HG03108 (cell line): ENCODE measurements at regions not wholly inside any gene's neighbourhood (a gene's known extent, or its start where the extent isn't known, plus 50 kb on each side); places are given as distances from the start of the nearest gene placed in this dataset.
"Not testable (repeated sequence)": the region's sequence is repeated elsewhere in the genome, so short reads cannot be mapped to it uniquely, and the experiment has no call there.

Experiments used
- ATAC-seq: cut with Tn5 transposase; IDR thresholded peaks from one replicate; pipeline ENCODE4 v1.9.1; 2021; ENCODE audit warnings: moderate library complexity; ENCODE audit not compliant: unreplicated experiment

DNA sequence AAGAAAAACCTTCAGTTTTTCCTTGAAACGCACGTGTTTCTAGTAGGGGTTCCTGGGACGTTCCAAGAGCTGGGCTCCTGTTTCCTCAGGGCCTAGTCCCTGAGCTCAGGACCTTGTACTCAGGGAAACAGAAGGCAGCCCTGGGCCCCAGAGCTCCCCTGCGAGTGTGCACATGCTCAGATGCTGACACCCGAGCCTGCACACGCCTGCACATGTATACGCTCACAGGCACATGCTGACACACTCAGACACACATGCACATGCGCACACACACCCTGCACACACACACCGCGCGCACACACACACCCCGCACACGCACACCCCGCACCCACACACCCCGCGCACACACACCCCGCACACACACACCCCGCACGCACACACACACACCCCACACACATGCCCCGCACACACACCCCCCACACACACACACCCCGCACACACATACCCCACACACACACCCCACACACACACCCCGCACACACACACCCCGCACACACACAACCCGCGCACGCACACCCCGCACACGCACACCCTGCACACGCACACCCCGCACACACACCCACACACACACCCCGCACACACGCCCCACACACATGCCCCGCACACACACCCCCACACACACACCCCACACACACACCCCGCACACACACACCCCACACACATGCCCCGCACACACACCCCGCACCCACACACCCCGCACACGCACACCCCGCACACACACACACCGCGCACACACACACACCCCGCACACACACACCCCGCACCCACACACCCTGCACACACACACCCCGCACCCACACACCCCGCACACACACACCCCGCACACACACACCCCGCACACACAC, 52.2 kb downstream of the CALML3 start:
- ATAC-seq = no peak

DNA sequence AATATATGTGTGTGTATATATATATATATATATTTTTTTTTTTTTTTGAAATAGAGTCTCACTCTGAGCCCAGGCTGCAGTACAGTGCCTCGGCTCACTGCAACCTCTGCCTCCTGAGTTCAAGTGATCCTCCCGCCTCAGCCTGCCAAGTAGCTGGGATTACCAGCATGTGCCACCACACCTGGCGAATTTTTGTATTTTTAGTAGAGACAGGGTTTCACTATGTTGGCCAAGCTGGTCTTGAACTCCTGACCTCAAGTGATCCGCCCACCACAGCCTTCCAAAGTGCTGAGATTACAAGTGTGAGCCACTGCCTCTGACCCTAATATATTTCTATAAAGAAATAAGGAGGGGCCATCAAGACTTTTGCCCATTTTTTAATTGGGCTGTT, 55.3 kb downstream of the CALML3 start:
- ATAC-seq = not testable (repeated sequence)

DNA sequence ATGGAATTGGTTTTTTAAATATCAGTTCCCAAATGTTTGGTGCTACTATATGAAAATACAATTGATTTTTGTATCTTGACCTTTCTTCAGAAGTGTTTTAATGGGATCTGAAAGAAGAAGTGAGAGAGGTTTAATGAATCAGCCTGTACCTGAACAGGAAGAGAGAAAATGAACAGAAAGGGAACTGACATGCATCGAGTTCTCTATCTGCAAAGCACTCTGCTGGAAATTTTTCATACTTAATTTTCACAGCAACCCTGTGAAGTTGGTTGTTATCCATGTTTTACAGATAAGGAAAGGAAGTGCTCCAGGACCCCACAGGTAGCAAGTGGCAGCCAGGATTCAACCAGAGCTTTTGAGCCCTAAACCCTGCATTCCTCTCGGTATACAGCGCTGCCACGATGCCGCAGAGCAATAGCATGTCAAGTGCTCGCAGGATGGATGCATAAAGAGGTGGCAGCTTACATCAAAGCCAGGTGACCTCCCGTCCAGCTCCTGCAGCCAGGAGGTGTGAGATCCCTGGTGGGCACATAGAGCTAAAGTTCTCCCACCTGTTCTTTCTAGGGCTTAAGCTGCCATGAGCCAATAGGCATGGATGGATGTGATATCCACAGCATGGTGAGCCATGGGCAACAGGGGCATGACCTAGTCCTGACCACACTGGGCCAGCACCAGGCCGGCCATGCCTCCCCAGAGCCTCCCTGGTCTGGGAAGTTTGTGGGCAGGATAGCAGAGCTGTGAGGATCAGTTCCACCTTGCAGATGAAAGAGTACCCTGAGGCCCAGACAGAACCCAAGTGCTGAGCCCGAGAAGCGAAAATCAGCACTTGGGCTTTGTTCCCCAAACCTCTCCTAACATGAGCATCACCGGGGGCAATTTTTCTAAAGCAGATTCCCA, 57.2 kb downstream of the CALML3 start:
- ATAC-seq = peak; percentile 73

DNA sequence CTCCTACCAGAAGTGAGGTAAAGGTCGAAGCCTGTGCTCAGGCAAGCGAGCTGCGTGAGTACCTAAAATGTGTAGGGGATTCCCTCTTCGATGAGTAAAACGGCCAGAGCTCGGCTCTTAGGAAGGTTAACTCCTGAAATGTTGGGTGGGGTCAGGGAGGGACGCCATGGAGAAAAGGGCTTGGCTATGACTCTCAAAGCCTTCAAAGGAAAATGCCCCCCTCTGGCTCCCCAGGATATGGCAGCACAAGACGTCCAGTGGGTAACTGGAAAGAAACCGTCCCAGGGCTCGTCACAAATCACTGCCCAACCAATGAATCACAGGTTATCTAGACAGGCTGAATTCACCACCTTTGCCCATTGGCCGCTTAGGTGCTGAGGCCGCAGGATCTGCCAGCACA, 58.0 kb downstream of the CALML3 start:
- no peak for ATAC-seq

DNA sequence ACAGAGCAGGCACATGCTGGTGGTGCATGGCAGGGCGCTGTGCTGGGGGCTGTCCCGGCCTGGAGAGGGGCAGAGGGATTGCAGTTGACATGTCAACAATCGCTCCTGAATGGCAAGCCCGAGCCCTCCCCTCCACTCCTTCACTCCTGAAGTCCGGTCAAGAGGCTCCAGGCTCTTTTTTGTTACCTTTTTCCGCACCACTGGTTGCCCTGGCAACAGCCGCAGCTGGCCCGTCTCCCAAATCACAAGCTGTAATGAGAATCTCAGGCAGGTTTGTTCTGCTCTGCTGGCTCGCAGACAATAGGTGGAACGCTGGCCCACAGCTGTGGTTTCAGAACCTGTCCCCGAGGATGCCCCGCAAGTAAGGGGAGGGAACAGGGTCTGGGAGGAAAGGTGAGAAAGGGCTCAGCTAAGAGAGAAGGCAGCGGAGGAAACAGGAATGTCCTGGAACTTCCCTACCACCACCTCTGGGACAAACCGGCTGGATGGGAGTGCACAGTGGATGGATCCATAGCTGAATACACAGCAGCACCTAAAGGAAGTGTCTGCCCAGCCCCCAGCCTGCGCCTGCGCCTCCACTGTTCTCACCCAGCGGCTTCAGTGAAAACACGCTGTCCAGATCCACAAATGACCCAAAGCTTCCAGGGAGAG, 58.9 kb downstream of the CALML3 start:
- peak; percentile 39 for ATAC-seq

DNA sequence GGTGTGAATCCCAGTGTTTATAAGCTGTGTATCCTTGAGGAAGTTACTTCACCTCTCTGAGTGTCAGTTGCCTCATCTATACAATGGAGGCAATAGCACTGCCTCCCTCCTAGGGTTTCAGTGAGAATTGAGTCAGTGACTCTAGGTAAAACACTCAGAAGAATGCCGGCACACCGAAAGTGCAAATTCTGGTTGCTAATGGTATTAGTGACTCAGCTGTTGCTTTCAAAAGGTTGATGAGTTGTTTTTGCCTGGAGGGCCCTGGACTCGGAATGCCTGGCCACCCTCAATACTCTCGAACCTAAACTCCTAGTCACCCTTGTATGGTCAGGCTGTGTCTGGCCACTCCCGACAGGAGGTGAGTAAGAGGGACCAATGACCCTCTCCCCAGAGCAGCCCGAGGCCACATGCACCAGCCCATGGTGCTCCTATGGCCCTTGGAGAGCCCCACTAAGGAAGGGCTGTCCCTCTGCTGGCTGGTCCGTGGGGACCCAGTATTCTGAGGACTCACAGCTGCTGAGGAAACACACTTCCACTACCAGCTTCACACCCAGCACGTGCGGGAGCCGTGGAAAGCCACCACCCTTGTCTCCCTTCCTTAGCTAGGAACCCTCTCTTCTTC, 60.2 kb downstream of the CALML3 start:
- ATAC-seq = no peak

DNA sequence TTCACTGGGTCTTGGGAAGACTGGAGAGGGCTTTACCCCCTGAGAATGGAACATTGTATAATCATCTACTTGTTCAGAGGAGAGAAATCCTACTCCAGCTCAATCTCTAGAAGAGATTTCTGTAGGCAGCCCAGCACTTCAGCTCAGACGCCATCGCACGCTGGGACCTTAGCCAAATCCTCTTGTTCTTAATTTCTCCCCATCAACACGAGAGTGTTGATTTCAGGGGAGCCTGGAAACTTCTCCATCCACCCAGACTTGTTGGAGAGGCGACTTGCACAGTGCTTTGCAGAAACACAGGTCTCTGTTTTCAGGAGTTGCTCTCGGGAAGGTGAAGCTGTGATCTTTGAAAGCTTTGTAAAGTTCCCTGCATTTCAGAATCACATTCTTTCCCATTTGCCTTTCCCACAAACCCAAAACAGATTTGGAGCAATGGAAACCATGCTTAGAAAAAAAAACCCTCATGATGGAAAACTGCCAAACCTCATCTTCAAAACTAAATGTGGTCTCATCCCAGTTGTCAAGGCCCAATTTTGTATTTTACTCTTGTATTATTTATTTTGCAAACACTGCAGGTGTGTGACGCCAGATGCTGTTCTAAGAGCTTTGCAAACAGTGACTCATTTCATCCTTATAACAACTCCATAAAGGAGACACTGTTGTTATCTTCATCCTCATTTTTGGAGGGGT, 60.9 kb downstream of the CALML3 start:
- ATAC-seq = no peak

DNA sequence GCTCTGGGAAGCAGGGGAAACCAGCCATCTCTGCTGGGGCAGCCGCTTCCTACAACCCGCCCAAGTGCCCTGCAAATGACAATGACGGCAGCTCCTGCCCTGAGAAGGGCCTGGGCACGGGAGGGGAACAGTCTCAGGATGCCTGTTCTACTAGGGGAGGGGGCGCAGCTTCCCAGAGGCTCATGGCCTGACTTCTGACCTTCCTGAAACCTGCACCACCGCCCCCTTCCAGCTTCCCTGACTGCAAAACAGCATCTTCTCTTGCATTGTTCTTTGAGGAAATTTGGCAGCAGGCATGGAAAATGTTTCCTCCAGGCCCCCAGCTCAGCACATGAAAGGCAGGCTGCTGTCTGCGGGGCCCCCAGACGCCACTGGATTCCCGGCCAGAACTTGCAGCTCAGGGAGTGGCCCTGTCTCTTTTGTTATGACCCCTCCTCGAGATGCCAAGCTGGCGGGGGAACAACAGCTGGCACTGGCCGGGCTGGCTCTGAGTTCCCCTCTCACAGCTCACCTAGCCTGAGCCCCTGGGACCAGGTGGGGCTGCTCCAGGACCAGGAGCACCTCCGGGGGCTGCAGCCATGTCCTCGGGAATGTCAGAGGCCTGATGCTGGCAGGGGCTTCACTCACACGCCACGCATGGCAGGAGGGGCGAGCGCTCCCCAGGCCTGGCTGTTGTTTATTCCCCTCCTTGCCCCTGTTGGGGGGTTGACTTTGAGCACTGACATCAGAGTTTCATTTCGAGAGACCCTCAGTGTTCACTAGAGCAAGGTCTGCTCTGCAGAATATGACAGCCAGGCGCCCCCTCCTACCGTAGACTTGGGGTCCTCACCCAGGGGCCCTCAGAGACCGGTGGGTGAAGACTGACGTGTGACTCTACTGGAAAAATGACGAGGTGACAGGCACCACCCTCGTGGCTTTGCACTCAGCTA, 62.7 kb downstream of the CALML3 start:
- no peak for ATAC-seq

DNA sequence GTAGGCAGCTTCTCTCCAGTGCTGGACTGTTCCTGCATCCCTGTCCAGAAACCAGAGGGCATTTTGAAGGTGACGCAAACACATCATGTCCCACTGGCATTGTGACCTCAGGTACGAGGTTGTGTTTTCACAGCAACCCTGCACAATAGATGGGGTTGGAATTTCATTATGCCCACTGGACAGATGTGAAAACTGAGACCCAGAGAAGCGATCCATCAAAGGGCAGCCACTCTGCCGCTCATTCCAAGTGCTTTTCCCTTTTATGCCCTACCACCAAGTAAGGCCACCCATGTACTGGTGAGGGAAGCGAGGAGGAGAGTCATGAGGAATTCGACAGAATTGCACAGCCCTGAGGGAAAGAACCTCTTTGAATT, 63.3 kb downstream of the CALML3 start:
- ATAC-seq = no peak

DNA sequence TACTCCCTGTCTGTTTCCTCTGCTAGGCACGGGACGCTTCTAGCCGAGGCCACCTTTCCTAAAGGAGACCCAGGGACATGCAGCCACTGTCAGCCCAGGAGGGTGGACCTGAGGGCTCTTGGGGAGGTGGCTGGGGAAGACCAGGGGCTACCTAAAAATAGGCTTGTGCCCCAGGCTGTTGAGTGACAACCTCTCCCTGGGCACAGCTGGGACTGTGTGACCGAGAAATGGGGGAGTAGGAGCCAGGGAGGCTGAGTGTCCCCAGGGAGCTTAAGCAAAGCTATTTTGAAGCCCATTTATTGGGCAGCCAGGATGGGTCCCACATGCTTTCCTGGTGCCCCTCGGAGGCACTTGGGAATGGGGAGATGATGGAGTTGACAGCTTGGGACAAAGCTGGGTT, 63.8 kb downstream of the CALML3 start:
- no peak for ATAC-seq
